ENCODE measurements at regions not wholly inside any gene's neighbourhood (a gene's known extent, or its start where the extent isn't known, plus 50 kb on each side); places are given as distances from the start of the nearest gene placed in this dataset.

- Histone ChIP-seq H3K9me3 (ENCODE audit: low read length) (no peaks in the 10 kb centered on the region), H3K4me2 (ENCODE audit: low read length) (no peak overlapping the region), H3K9ac (ENCODE audit: low read length) (no peak overlapping the region), H3K79me2 (replicated peaks; ENCODE audit: insufficient read depth, low read length) (no peaks in the 10 kb centered on the region), H3K36me3 (ENCODE audit: insufficient read depth, low read length) (no peaks in the 10 kb centered on the region), H3K9me2 (ENCODE audit: insufficient read depth, low read length) (no peaks in the 10 kb centered on the region), H3K4me3 (ENCODE audit: low read length) (no peak overlapping the region), H2AFZ (ENCODE audit: low read depth, low read length) (no peak overlapping the region), H3F3A (ENCODE audit: insufficient read depth, low read length, poor library complexity, severe bottlenecking) (no peaks in the 10 kb centered on the region), H3K27me3 (ENCODE audit: insufficient read depth, low read depth, low read length) (no peaks in the 10 kb centered on the region), H4K20me1 (ENCODE audit: insufficient read depth) (no peaks in the 10 kb centered on the region), H3K27ac (ENCODE audit: low read length) (no peak overlapping the region)
- no peak for TF ChIP-seq REST (IDR thresholded peaks at IDR 0.05; ENCODE audit: borderline replicate concordance)
- no peak for TF ChIP-seq POLR2AphosphoS5 (IDR thresholded peaks at IDR 0.05)
- no peak for TF ChIP-seq EP300 (conservative IDR thresholded peaks at IDR 0.05; ENCODE audit: poor library complexity, severe bottlenecking)
- no peak for TF ChIP-seq CTCF (IDR thresholded peaks at IDR 0.05; ENCODE audit: poor library complexity, severe bottlenecking)
- no peak for TF ChIP-seq SMC3 (conservative IDR thresholded peaks at IDR 0.05; ENCODE audit: poor library complexity)
- TF ChIP-seq MXI1 (conservative IDR thresholded peaks at IDR 0.05; ENCODE audit: poor library complexity, severe bottlenecking), result no peak
- no peak for TF ChIP-seq TAF1 (IDR thresholded peaks at IDR 0.05; ENCODE audit: low read depth)
- no peak for TF ChIP-seq EZH2 (IDR thresholded peaks at IDR 0.05; ENCODE audit: borderline replicate concordance, insufficient read depth, low read length, poor library complexity, severe bottlenecking)
- TF ChIP-seq RAD21 (conservative IDR thresholded peaks at IDR 0.05), result no peak
These were observed 162.6 kb downstream of the RTL3 start for GRCh38 chrX:78496483-78496882.

- Histone ChIP-seq H2AFZ (ENCODE audit: low read depth, low read length) (no peak overlapping the region), H3K27me3 (ENCODE audit: insufficient read depth, low read depth, low read length) (no peaks in the 10 kb centered on the region), H4K20me1 (ENCODE audit: insufficient read depth) (no peaks in the 10 kb centered on the region), H3K4me2 (ENCODE audit: low read length) (no peak overlapping the region), H3K27ac (ENCODE audit: low read length) (no peak overlapping the region), H3F3A (ENCODE audit: insufficient read depth, low read length, poor library complexity, severe bottlenecking) (no peaks in the 10 kb centered on the region), H3K9me2 (ENCODE audit: insufficient read depth, low read length) (no peaks in the 10 kb centered on the region), H3K36me3 (ENCODE audit: insufficient read depth, low read length) (no peaks in the 10 kb centered on the region), H3K4me3 (ENCODE audit: low read length) (no peak overlapping the region), H3K9ac (ENCODE audit: low read length) (no peak overlapping the region), H3K79me2 (replicated peaks; ENCODE audit: insufficient read depth, low read length) (no peaks in the 10 kb centered on the region), H3K9me3 (ENCODE audit: low read length) (no peaks in the 10 kb centered on the region)
- TF ChIP-seq EP300 (conservative IDR thresholded peaks at IDR 0.05; ENCODE audit: poor library complexity, severe bottlenecking), result no peak
- no peak for TF ChIP-seq POLR2AphosphoS5 (IDR thresholded peaks at IDR 0.05)
- no peak for TF ChIP-seq TAF1 (IDR thresholded peaks at IDR 0.05; ENCODE audit: low read depth)
- no peak for TF ChIP-seq MXI1 (conservative IDR thresholded peaks at IDR 0.05; ENCODE audit: poor library complexity, severe bottlenecking)
- no peak for TF ChIP-seq SMC3 (conservative IDR thresholded peaks at IDR 0.05; ENCODE audit: poor library complexity)
- no peak for TF ChIP-seq REST (IDR thresholded peaks at IDR 0.05; ENCODE audit: borderline replicate concordance)
- no peak for TF ChIP-seq EZH2 (IDR thresholded peaks at IDR 0.05; ENCODE audit: borderline replicate concordance, insufficient read depth, low read length, poor library complexity, severe bottlenecking)
- no peak for TF ChIP-seq CTCF (IDR thresholded peaks at IDR 0.05; ENCODE audit: poor library complexity, severe bottlenecking)
- no peak for TF ChIP-seq RAD21 (conservative IDR thresholded peaks at IDR 0.05)
These were observed 165.8 kb upstream of the CYSLTR1 start for GRCh38 chrX:78493180-78493579.

Data from neural cell (in vitro differentiated cells).